PC-3 (cell line): ENCODE measurements at regions not wholly inside any gene's neighbourhood (a gene's known extent, or its start where the extent isn't known, plus 50 kb on each side); places are given as distances from the start of the nearest gene placed in this dataset.

ENCODE experiments used
- ATAC-seq: fragments of 200-7000 bp; cut with Tn5 transposase; 2 replicates; pipeline ENCODE4 v1.9.1; 2020; ENCODE audit warnings: mild to moderate bottlenecking, moderate library complexity
- BruUV-seq: library from RNA; stranded (reverse); fragments of 400-500 nt; replicated peaks from 2 replicates; lab custom pipeline; 2021; lab: Mats Ljungman, UMichigan
- CTCF ChIA-PET: fragments of 300-600 bp; sonication (Branson Sonifier 250); formaldehyde crosslinking; loops from one replicate; lab custom pipeline; 2022; ENCODE audit warnings: antibody characterized with exemption; lab: Charles Lee
- POLR2A ChIA-PET: fragments of 300-600 bp; sonication (Branson Sonifier 250); formaldehyde crosslinking; loops from one replicate; lab custom pipeline; 2022; ENCODE audit warnings: antibody characterized with exemption; ENCODE audit not compliant: unreplicated experiment; lab: Charles Lee
- DNase-seq: peaks from one replicate; pipeline ENCODE4 v3.0.0-alpha.2; 2015
- H2AFZ ChIP-seq: fragments of 300-600 bp; sonication (generic); 2 replicates; pipeline ENCODE4 v1.6.0; 2016; ENCODE audit warnings: antibody characterized with exemption, low read length
- H3F3A ChIP-seq: fragments of 300-600 bp; sonication (generic); one replicate; pipeline ENCODE4 v1.6.0; 2017; ENCODE audit warnings: antibody characterized with exemption, low read length, control low read depth, mild to moderate bottlenecking; ENCODE audit not compliant: unreplicated experiment
- H3K27ac ChIP-seq: fragments of 300-600 bp; sonication (generic); 2 replicates; pipeline ENCODE4 v1.5.1; 2016; ENCODE audit warnings: mild to moderate bottlenecking, low read length
- H3K27me3 ChIP-seq: fragments of 300-600 bp; sonication (generic); 2 replicates; pipeline ENCODE4 v1.6.1; 2016; ENCODE audit warnings: low read length, mixed read lengths
- H3K36me3 ChIP-seq: fragments of 300-600 bp; sonication (generic); 2 replicates; pipeline ENCODE4 v1.6.1; 2016; ENCODE audit warnings: low read depth, mixed run types, low read length, mixed read lengths
- H3K4me1 ChIP-seq: fragments of 300-600 bp; sonication (generic); 2 replicates; pipeline ENCODE4 v1.5.1; 2016; ENCODE audit warnings: low read length; ENCODE audit not compliant: insufficient read depth
- H3K4me2 ChIP-seq: fragments of 300-600 bp; sonication (generic); 2 replicates; pipeline ENCODE4 v1.6.0; 2016; ENCODE audit warnings: low read length
- H3K4me3 ChIP-seq: fragments of 300-600 bp; sonication (generic); 2 replicates; pipeline ENCODE4 v1.5.1; 2016; ENCODE audit warnings: mild to moderate bottlenecking, low read length, mixed read lengths
- H3K79me2 ChIP-seq: fragments of 300-600 bp; sonication (generic); 2 replicates; pipeline ENCODE4 v1.6.1; 2017; ENCODE audit warnings: low read length, mixed read lengths
- H3K9ac ChIP-seq: fragments of 300-600 bp; sonication (generic); 2 replicates; pipeline ENCODE4 v1.6.0; 2016; ENCODE audit warnings: mild to moderate bottlenecking, low read length
- H3K9me2 ChIP-seq: fragments of 300-600 bp; sonication (generic); replicated peaks from 2 replicates; pipeline ENCODE4 v1.6.1; 2016; ENCODE audit warnings: mixed run types, low read length, mixed read lengths
- H3K9me3 ChIP-seq: fragments of 300-600 bp; sonication (generic); 2 replicates; pipeline ENCODE4 v1.6.1; 2016; ENCODE audit warnings: low read length, mixed read lengths
- H4K20me1 ChIP-seq: fragments of 300-600 bp; sonication (generic); 2 replicates; pipeline ENCODE4 v1.6.1; 2016; ENCODE audit warnings: low read length, mixed read lengths
- EZH2 ChIP-seq: fragments of 300-600 bp; sonication (generic); IDR thresholded peaks from one replicate; pipeline ENCODE4 v1.6.1; 2017; ENCODE audit warnings: antibody characterized with exemption, mild to moderate bottlenecking, low read length; ENCODE audit not compliant: unreplicated experiment
- EZH2phosphoT487 ChIP-seq: fragments of 300-600 bp; sonication (generic); IDR thresholded peaks from 2 replicates; pipeline ENCODE4 v1.6.1; 2018; ENCODE audit warnings: mild to moderate bottlenecking, antibody characterized with exemption, low read length, borderline replicate concordance
- intact Hi-C: fragments of 100-400 bp; cut with micrococcal nuclease; formaldehyde crosslinking; loops from 2 replicates; pipeline ENCODE4 v1.9.0; 2023
- TF ChIP-seq, protein P1 (sequence below): fragments of 300-600 bp; sonication (generic); conservative IDR thresholded peaks from 2 replicates; pipeline ENCODE4 v1.5.1; 2017; ENCODE audit warnings: antibody characterized with exemption, low read depth, mild to moderate bottlenecking, low read length

DNA sequence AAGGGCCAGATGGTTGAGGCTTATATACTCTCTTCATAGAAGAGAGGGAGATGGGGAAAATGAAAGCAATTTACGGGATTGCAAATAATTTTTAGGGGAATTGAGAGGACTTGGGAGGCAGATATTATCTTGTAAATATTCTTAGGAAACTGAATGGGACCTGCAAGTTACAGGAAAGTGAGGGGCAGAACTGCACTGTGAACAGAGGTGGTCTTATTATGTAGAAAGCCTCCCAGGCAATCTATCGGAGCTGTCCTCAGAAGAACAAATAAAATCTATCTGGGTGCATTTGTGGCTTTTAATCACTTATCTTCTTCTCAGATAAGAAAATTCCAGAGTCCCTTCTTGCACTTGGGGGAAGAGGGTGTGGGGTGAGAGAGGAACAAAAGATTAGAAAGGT lies 223.5 kb downstream of the RHOU start:
- Histone ChIP-seq H2AFZ (no peak overlapping the region), H3K4me3 (no peak overlapping the region), H3K36me3 (no peaks in the 10 kb centered on the region), H3K9me3 (peaks cover 9% of the 10 kb centered on the region), H3K27me3 (peaks cover 44% of the 10 kb centered on the region), H3K9ac (no peak overlapping the region), H3K4me2 (no peak overlapping the region), H3K79me2 (no peaks in the 10 kb centered on the region), H4K20me1 (no peaks in the 10 kb centered on the region), H3K9me2 (no peaks in the 10 kb centered on the region), H3K27ac (no peak overlapping the region), H3F3A (no peaks in the 10 kb centered on the region), H3K4me1 (no peaks in the 10 kb centered on the region)
- CTCF ChIA-PET, result no interaction called here
- no peak for TF ChIP-seq EZH2phosphoT487
- no peak for TF ChIP-seq EZH2
- TF ChIP-seq, protein P1, sequence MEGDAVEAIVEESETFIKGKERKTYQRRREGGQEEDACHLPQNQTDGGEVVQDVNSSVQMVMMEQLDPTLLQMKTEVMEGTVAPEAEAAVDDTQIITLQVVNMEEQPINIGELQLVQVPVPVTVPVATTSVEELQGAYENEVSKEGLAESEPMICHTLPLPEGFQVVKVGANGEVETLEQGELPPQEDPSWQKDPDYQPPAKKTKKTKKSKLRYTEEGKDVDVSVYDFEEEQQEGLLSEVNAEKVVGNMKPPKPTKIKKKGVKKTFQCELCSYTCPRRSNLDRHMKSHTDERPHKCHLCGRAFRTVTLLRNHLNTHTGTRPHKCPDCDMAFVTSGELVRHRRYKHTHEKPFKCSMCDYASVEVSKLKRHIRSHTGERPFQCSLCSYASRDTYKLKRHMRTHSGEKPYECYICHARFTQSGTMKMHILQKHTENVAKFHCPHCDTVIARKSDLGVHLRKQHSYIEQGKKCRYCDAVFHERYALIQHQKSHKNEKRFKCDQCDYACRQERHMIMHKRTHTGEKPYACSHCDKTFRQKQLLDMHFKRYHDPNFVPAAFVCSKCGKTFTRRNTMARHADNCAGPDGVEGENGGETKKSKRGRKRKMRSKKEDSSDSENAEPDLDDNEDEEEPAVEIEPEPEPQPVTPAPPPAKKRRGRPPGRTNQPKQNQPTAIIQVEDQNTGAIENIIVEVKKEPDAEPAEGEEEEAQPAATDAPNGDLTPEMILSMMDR, result no peak
- intact Hi-C loops, result no loop called here
- POLR2A ChIA-PET, result no interaction called here
- DNase-seq, result no peak
- BruUV-seq, result no TSS peak
- ATAC-seq, result no peak

DNA sequence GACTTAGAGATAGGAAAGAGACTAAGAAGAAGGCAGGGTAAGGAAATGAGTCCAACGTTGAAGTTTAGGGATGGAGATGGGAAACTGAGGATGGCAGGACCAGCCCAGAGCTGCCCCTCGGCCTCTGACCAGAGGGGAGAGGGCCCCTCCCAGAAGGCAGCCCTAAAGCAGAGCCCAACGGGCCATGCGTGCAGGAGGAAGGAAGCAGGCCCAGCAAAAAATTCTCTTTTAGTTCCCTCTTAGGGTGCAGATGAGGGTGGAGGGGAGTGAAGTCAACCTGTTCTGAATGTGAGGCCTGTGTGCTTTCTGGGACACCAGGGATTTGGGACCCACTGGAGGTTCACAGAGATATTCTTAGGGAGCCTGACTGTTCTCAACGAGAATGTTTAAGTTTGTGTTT lies 225.4 kb downstream of the RHOU start:
- no peaks in the 10 kb centered on the region for H3K9me2 ChIP-seq
- no peak overlapping the region for H3K4me3 ChIP-seq
- no peak overlapping the region for H3K9ac ChIP-seq
- no peak for DNase-seq
- no peaks in the 10 kb centered on the region for H3K36me3 ChIP-seq
- H3F3A ChIP-seq, result no peaks in the 10 kb centered on the region
- ChIA-PET POLR2A (no interaction called here), CTCF (no interaction called here)
- no peak for ATAC-seq
- no peaks in the 10 kb centered on the region for H3K79me2 ChIP-seq
- intact Hi-C loops, result no loop called here
- H2AFZ ChIP-seq, result no peak overlapping the region
- H4K20me1 ChIP-seq, result no peaks in the 10 kb centered on the region
- no peak overlapping the region for H3K4me2 ChIP-seq
- TF ChIP-seq, protein P1, result no peak
- no peak for TF ChIP-seq EZH2
- no peak for TF ChIP-seq EZH2phosphoT487
- no TSS peak for BruUV-seq
- H3K27me3 ChIP-seq, result peaks cover 45% of the 10 kb centered on the region
- no peaks in the 10 kb centered on the region for H3K4me1 ChIP-seq
- H3K27ac ChIP-seq, result no peak overlapping the region
- no peaks in the 10 kb centered on the region for H3K9me3 ChIP-seq

DNA sequence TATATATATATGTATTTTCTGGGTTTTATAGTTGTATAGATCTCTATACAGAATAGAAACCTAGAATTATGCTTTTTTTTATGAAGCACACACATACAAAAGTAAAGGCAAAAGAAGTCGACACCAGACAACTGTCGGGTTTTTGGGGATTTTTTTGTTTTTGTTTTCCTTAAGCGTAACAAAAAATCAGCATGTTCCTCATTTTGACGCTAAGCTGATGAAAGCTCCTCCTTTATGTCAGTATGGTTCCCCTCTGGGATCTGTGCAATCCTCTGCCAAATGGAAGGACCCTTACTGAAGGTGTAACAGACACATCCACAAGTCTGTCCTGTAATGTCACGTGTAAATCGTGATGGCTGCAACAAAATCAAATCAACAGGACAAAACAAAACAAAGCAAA lies 226.2 kb downstream of the RHOU start:
- DNase-seq, result no peak
- ChIA-PET POLR2A (no interaction called here), CTCF (no interaction called here)
- BruUV-seq, result no TSS peak
- H3K4me1 ChIP-seq, result no peaks in the 10 kb centered on the region
- no peaks in the 10 kb centered on the region for H3K79me2 ChIP-seq
- no peaks in the 10 kb centered on the region for H3K9me2 ChIP-seq
- no peak overlapping the region for H3K9ac ChIP-seq
- H3K27me3 ChIP-seq, result peaks cover 53% of the 10 kb centered on the region
- H3K9me3 ChIP-seq, result no peaks in the 10 kb centered on the region
- no peak overlapping the region for H2AFZ ChIP-seq
- no peaks in the 10 kb centered on the region for H3K36me3 ChIP-seq
- no peak overlapping the region for H3K4me3 ChIP-seq
- no peak overlapping the region for H3K4me2 ChIP-seq
- H3F3A ChIP-seq, result no peaks in the 10 kb centered on the region
- H4K20me1 ChIP-seq, result no peaks in the 10 kb centered on the region
- no peak overlapping the region for H3K27ac ChIP-seq
- intact Hi-C loops, result no loop called here
- no peak for ATAC-seq
- no peak for TF ChIP-seq EZH2
